ENCODE measurements at regions not wholly inside any gene's neighbourhood (a gene's known extent, or its start where the extent isn't known, plus 50 kb on each side); places are given as distances from the start of the nearest gene placed in this dataset.

DNA sequence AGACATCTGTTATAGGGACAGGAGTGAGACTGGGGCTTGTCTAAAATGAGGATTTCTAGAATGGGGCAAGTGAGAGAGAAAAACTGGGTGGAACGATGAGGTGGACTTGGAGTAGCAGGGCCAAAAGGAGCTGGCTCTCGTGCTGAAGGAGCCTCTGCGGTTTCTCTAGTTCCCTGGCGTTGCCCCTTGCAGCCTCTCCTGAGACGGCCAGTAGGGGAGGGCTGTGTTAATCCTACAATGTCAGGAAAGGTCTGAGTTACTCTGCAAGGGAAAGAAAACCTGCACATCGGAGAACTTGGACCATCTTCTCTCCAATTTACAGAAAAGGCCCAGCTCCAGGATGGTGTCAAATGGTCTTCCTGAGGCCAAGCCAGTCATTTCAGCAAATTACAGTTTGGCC is 963.8 kb upstream of the FLRT2 start:
- DNase-seq = no peak

DNA sequence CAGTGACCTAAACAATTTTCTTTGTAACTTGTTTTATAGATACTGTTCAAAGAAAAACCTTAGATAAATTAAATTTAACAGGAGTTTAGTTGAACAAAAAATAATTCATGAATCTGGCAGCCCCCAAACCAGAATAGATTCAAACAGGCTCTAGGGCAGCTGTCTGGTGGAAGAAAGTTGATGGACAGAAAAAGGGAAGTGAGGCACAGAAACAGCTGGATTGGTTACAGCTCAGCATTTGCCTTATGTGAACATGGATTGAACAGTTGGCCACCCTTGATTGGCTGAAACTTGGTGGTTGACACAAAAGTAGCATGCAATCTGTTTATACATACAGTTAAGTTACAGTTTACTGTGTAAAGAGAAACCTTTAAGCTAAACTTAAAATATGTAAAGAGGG is 954.3 kb upstream of the FLRT2 start:
- DNase-seq = no peak

DNA sequence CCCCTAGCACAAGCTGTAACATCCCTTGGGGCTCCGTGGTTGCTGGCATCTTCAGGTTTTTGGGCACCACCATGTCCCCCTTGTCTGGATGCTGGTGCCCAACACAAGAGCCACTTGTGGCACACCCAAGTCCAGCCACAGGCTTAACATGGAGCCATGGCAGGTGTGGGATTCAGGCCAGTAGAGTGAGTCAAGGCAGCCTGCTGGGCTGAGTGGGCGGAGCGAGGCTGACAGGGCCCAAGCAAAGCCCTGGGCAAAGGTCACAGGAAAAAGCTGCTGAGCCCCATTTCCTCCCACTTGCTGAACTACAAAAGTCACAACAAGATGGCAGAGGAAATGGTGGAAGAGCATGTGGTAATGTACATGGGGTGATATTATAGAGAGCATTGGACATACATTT is 950.7 kb upstream of the FLRT2 start:
- no peak for DNase-seq

DNA sequence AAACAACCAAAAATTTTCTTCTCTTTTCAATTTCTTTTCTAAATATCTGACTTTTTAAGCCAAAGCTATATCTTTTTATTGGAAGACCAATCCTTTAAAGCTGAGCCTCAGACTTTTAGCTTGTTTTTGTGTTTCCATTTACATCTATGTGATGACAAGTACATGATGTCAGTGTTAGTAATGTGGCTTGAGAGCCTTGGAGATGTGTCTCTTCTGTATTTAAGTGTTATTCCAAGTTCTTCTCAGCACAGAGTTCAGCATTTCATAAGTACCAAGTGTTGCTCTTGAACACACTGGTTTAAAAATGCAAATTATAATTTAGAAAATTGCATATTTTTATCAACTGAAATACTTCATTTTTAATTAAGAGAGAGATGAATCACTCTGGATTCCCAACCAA is 948.9 kb upstream of the FLRT2 start:
- no peak for DNase-seq

DNA sequence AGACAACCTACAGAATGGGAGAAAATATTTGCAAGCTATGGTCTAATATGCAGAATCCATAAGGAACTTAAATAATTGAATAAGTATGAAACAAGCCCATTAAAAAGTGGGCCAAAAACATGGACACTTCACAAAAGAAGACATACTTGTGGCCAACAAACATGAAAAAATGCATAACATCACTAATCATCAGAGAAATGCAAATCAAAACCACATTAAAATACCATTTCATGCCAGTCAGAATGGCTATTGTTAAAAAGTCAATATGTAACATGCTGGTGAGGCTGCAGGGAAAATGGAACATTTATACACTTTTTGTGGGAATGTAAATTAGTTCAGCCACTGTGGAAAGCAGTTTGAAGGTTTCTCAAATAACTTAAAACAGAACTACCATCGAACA is 945.4 kb upstream of the FLRT2 start:
- no peak for DNase-seq

DNA sequence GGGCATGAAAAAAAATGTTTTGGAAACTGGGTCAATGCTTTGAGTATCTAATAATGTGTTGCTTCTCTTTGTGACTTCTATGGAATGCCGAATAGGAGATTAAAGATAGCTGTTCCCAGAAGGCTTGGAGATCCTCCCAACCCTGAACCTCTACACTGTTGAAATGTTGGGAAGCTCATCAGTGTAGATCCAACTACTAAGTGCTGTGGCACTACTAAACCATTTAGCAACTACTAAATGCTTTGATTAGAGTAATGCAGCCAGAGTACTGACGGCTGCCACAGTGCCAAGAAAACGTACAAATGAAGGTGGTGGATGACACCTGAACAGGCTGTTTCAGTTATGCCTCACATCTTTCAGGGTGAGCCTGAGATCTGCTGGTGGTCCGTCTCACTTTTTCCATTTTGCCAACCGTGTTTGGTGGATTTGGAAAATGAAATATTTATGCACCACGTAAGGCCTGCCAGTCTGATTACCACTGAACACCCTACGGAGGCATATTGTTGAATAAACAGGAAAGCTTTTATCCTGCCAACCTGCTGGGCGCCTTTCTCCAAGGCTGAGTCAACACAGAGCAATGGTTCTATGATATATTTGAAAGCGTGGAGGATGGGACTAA is 938.0 kb upstream of the FLRT2 start:
- no peak for DNase-seq

DNA sequence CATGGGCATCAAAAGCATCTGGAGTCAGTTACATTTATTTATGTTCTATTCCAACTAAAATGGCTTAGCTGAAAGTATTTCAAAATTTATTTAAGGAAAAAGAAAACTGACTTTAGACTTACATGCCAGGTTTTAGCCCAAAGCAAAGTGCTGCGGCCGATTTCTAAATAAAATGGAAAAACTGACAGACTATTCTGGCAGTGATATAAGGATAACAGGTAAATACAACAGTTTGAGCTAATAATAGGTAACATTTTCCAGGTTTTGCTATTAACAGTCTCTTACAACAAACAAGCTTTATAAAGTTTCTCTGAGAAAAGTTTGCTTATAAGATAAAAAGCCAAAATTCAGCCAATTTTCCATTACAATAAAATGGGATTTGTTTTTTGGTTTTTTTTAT is 937.2 kb upstream of the FLRT2 start:
- no peak for DNase-seq

DNA sequence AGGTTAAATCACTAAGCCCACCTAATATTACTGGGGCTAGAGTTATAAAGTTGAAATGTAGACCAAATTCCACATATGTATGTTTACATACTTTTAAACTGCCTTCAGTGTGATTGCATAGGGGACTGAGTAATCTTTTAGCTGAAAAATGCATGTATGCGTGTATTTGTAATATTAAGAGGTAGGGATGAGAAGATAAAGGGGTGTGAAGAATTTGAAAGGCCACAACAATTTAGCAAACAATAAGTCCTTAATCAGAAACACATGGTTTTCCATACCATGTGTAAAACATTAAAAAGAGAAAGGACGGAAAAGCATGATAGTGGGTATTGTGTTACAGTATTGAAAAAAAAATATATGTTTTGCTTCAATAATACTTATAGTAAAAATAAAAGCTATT is 919.9 kb upstream of the FLRT2 start:
- no peak for DNase-seq

DNA sequence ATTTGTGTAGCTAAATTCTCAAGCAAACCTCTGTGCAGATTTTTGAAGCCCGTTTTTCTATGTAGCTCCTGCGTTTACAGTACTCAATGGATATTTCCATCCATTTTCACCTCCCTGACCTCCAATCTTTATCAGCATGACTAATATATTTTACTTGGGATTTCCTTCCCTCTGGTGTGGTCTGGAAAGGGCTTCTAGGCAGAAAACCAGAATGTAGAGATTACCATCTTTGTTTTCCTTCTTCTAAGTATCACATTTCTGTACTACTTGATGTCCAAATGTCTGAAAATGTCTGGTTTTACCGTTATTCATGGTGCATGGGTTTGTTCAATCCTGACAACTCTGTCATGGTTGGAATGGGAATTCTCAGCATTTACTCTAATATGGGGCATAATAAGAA is 907.6 kb upstream of the FLRT2 start:
- DNase-seq = no peak

DNA sequence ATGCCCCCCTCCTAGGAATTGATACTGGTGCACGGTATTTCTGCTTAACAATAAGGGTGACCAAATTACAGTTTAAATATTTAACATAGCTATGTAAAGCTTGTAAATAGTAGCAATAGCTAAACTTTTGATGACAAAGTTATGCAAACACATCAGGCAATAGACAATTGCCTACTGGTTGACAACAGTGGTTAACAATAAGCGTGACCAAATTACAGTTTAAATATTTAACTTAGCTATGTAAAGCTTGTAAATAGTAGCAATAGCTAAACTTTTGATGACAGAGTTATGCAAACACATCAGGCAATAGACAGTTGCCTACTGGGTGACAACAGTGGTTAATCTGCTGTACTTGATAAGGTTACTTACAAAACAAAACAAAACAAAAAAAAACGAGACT is 886.5 kb upstream of the FLRT2 start:
- no peak for DNase-seq

DNA sequence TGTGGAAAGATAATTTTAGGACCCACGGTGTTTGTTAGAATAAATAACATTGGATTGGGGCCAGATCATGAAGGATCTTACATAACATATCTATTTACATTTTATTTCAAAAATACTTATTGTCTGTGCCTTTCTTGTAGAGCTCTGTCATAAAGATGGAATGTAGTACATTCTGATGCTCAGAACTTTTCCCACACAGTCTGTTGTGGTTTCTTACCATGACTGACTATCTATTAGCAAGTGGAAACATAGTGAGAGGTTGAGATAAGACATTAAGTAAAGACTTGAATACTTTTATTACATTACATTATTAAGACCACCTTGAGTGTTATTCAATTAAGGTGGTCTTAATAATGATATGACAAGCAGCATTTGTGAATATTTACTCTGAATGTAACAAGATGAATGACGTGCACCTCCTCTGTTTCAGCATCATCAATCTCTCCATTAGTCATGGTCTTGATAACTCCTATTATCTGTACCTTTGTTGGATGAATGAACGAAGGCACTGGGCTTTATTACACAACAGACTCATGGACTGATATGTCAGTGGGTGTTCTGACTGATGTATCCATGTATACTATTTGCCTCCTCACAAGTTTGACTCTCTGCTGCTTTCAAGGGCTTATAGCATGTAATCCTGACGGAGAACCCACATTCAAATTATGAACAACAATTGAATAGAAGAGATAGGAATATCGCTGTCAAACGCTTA is 883.0 kb upstream of the FLRT2 start:
- DNase-seq = no peak

DNA sequence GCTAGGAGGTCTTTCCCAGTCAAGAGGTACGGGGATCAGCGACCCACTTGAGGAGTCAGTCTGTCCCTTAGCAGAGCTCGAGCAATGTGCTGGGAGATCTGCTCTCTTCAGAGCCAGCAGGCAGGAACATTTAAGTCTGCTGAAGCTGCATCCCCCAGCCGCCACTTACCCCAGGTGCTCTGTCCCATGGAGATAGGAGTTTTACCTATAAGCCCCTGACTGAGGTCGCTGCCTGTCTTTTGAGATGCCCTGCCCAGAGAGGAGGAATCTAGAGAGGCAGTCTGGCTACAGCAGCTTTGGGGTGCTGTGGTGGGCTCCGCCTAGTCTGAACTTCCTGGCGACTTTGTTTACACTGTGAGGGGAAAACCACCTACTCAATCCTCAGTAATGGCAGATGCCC is 874.9 kb upstream of the FLRT2 start:
- DNase-seq = no peak

DNA sequence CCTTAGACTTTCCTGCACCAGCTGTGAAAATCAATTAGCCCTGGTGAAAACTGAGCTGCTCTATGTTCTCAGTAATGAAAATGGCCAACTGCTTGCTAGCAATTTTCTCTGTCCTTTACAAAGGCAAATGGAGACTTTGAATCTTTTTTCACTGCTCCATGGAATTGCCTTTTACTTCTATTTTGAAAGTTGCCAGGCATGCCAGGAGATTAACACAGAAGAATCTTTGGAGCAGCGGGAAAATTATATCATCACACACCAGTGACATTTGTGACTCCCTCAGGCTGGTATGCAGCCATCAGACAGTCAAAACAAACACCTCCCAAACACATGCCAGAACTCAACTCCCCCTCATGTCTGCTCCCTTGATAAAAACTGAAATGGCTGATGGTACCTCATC is 872.0 kb upstream of the FLRT2 start:
- DNase-seq = no peak

DNA sequence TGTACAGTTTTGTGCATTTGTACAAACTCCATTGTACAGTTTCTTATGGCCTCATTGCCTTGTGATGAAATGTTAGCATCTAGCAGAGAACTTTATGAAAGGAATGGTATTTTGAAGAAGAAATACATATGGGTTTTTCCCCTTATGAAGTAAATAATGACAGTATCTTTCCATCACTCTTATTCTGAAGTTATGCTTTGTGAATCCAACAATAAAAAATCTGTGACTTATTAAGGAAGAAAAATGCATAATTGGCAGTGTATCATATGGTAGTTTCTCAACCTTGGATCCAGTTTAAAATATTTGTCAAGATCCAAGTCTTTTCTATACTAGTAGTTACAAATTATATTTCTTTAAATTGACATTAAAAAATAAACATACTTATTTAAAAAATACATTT is 859.1 kb upstream of the FLRT2 start:
- DNase-seq = no peak

DNA sequence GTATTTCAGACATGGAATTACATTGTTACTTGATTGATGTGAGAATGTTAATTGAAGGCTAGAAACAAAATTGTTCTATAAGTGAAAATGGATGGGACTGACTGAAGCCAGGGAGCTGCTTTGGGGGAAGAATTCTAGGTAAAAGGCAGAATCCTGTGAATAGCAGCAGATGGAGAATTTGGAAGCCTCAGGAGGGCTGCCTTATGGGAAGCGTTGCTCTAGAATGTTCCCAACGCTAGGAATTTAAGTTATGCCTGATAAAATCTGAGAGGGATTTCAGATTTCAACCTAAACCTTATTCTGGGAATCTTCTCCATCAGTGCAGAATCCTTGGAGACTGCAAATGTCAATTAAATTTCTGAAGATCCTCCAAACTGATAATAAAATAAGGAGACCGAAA is 858.2 kb upstream of the FLRT2 start:
- no peak for DNase-seq

DNA sequence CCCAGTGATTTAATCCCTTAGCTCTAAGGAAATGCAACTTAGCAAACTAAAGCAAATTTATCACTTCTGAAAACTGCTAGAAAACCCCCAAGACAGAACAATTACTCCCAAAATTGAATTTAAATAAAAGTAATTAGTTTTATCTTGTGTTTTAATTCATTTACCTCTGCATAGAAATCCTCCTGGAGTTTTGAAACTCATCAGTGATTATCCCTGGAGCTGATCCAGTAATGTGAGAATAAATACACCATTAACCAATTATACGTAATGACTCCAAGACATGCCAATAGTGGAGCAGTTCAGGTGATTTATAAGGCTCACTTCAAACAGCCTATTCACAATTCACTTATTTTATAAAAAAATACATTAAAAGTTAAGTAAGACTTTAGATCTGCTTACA is 855.3 kb upstream of the FLRT2 start:
- no peak for DNase-seq

DNA sequence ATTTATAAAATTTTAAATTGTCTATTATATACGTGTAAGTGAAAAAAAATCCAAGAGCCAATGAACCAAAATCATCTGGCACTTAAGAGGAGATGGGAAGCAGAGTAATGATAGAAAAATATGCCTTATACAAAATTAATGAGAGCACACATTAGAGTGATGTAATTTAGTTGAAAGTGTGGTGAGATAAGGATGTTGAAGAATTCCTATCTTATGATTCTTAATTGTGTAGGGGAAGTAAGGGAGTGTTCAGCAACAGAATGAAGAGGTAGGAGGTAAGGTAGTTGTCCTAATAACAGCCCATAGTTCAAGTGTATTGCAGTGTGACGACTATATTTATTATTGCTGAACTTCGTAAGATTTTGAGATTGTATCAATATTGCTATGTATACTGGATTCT is 843.4 kb upstream of the FLRT2 start:
- DNase-seq = no peak

DNA sequence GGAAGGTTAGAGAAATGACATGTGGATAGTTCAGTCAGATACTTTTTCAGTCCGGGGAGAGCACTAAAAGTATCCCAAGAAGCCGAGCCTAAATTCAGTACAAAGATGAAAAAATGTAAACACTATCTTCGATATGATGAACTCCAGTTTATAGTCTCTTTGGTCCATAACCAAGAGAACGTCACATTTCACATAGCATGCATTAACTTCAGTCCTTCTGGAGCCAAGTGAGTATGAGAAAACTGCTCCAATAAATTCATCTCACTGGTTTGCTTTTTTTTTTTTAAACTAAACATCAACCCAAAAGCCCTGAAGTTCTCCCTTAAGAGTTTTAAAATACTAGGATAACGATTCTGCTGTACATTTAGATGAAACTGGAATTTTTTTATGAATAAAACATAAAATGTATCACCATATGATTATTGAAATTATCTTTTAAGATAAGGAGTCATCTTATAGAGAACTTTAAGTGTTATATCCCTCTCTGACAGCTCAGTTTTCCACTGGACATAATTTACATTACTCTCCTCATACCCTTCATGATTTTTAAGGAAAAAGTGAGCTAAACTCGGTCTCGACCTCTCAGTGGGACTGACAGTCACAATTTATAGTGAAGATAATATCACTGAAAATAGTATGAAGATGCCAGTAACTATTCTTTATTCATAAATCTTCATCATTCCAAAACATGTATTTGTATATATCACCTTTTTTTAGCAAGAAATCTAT is 841.5 kb upstream of the FLRT2 start:
- DNase-seq = no peak

DNA sequence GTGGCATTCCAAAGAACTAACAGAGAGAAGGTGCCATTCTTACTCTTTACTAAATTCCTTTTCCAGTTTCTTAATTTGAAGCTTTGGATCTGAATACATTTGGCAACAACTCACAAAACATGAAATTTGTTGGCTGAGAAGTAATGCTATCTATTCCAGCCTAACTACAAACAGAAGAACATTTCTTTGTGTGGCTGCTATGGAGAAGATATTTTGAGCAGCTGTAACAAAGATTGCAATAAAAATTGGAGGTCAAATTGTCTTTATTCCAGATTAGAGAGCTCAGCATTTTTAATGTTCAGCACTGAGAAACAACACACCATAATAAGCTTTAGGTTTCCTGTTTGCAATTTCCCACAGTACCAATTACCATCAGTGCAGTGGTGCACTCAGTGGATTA is 835.8 kb upstream of the FLRT2 start:
- DNase-seq = no peak

DNA sequence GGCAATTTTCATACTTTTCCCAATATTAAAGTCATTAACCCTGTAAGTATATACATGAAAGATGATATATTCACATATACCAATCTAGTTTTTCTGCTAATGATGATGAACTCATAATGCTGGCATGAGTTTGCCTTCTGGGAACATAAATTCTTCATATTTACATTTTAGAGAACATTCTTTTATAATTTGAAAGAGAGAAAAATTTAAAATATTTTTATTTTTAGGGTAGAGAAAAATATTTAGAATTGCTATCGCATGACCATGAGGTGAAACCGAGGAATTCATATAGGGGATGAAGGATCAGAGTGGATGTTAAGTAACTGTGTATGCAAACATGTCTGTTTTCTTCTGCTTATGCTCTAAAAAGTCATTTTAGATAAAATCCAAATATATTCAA is 825.3 kb upstream of the FLRT2 start:
- DNase-seq = no peak

DNA sequence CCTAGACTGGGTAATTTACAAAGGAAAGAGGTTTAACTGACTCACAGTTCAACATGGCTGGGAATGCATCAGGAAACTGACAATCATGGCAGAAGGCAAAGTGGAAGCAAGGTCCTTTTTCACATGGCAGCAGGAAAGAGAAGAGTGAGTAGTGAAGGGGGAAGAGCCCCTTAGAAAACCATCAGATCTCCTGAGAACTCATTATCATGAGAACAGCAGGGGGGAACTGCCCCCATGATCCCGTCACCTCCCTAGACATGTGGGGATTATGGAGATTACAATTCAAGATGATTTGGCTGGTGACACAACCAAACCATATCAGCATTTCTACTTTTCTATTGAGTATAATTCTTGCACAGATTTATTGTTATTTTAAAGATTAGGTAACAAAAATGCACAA is 822.1 kb upstream of the FLRT2 start:
- no peak for DNase-seq

DNA sequence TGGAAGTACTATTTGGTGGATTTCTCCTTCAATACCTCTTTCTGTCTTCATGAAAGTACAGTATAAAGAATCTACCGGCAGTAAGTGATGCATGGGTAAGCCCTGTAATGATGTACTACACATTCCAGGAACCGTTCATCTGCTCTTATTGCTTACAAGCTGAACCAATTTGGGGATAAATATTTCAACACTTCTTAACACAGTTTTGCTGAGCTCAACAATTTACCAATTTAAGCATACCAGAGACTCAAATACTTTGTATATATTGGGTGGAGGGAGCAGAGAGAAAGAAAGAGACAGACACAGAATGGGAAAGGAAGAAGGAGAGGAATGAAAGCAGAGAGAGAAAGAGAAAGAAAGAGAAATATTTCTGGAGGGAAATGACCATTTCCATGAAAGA is 821.1 kb upstream of the FLRT2 start:
- no peak for DNase-seq

DNA sequence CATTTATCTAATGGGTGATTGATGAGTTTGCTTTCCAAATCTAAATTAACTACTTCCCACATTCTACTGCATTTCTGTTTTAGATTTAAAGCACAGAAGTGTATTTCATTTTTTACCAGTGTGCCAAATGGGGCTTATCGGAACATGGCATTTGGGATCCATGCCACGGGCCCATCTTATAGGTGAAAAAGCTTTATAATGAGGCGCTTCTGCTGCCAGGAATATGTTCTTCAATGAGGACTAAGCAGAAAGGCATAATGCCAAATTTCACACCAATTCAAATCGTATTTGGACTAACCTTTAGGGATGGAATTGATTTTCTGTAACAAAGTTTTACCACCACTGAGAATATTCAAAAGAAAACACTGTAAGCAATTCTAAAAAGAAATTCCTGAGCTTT is 803.5 kb upstream of the FLRT2 start:
- DNase-seq = no peak
